Hepatocyte (in vitro differentiated cells): ENCODE measurements at regions not wholly inside any gene's neighbourhood (a gene's known extent, or its start where the extent isn't known, plus 50 kb on each side); places are given as distances from the start of the nearest gene placed in this dataset.

ENCODE experiments used
- DNase-seq: peaks from one replicate; pipeline ENCODE4 v3.0.0-alpha.2; 2016; ENCODE audit warnings: low spot score
- H2AFZ ChIP-seq: fragments of 200-600 bp; sonication (generic); 2 replicates; pipeline ENCODE4 v1.6.0; 2016; ENCODE audit warnings: antibody characterized with exemption, mild to moderate bottlenecking
- H3K27ac ChIP-seq: fragments of 200-600 bp; sonication (generic); 2 replicates; pipeline ENCODE4 v1.5.1; 2016; ENCODE audit warnings: mild to moderate bottlenecking
- H3K27me3 ChIP-seq: fragments of 200-600 bp; sonication (generic); 2 replicates; pipeline ENCODE4 v1.6.1; 2016
- H3K36me3 ChIP-seq: fragments of 200-600 bp; sonication (generic); replicated peaks from 2 replicates; pipeline ENCODE4 v1.5.1; 2016; ENCODE audit warnings: low read depth; ENCODE audit not compliant: insufficient read depth
- H3K4me1 ChIP-seq: fragments of 200-600 bp; sonication (generic); 2 replicates; pipeline ENCODE4 v1.5.1; 2016; ENCODE audit warnings: mild to moderate bottlenecking, moderate library complexity; ENCODE audit not compliant: insufficient read depth
- H3K4me2 ChIP-seq: fragments of 200-600 bp; sonication (generic); 2 replicates; pipeline ENCODE4 v1.6.0; 2016
- H3K4me3 ChIP-seq: fragments of 200-600 bp; sonication (generic); 2 replicates; pipeline ENCODE4 v1.5.1; 2016; ENCODE audit warnings: mild to moderate bottlenecking
- H3K79me2 ChIP-seq: fragments of 200-600 bp; sonication (generic); 2 replicates; pipeline ENCODE4 v1.6.0; 2017; ENCODE audit warnings: mild to moderate bottlenecking
- H3K9me2 ChIP-seq: fragments of 200-600 bp; sonication (generic); replicated peaks from 2 replicates; pipeline ENCODE4 v1.6.0; 2017; ENCODE audit warnings: mild to moderate bottlenecking; ENCODE audit not compliant: insufficient read depth
- H3K9me3 ChIP-seq: fragments of 200-600 bp; sonication (generic); 2 replicates; pipeline ENCODE4 v1.5.1; 2016; ENCODE audit warnings: low read depth, mild to moderate bottlenecking
- H4K20me1 ChIP-seq: fragments of 200-600 bp; sonication (generic); 2 replicates; pipeline ENCODE4 v1.6.0; 2016; ENCODE audit warnings: mild to moderate bottlenecking; ENCODE audit not compliant: insufficient read depth, poor library complexity, severe bottlenecking
- CTCF ChIP-seq: fragments of 200-600 bp; sonication (generic); IDR thresholded peaks from 2 replicates; pipeline ENCODE4 v1.5.1; 2016; ENCODE audit warnings: antibody characterized with exemption, mild to moderate bottlenecking; ENCODE audit not compliant: poor library complexity
- EZH2 ChIP-seq: fragments of 200-600 bp; sonication (generic); IDR thresholded peaks from 2 replicates; pipeline ENCODE4 v1.6.1; 2016; ENCODE audit warnings: antibody characterized with exemption, mild to moderate bottlenecking, borderline replicate concordance
- EZH2phosphoT487 ChIP-seq: fragments of 200-600 bp; sonication (generic); IDR thresholded peaks from one replicate; pipeline ENCODE4 v1.6.1; 2018; ENCODE audit warnings: antibody characterized with exemption, mild to moderate bottlenecking, low read depth, moderate library complexity; ENCODE audit not compliant: unreplicated experiment, severe bottlenecking
- WGBS: methylation state at CpG from one replicate; pipeline ENCODE4 v1.1.6; 2016; ENCODE audit warnings: low lambda C conversion rate; ENCODE audit errors: missing lambda C conversion rate; 5-methylcytosine and 5-hydroxymethylcytosine counted together

- no peaks in the 10 kb centered on the region for H3K4me1 ChIP-seq
- no peak overlapping the region for H3K4me2 ChIP-seq
- no peaks in the 10 kb centered on the region for H3K36me3 ChIP-seq
- H3K27me3 ChIP-seq = no peaks in the 10 kb centered on the region
- TF ChIP-seq CTCF (no peak), EZH2phosphoT487 (no peak), EZH2 (no peak)
- no peaks in the 10 kb centered on the region for H3K9me2 ChIP-seq
- no peak overlapping the region for H3K27ac ChIP-seq
- no peaks in the 10 kb centered on the region for H3K9me3 ChIP-seq
- no peak overlapping the region for H3K4me3 ChIP-seq
- DNase-seq = no peak
- no peaks in the 10 kb centered on the region for H3K79me2 ChIP-seq
- H4K20me1 ChIP-seq = no peaks in the 10 kb centered on the region
- WGBS = 78% methylated on average over 5 of the region's 5 CpGs
- H2AFZ ChIP-seq = no peak overlapping the region
Observed at GRCh38 chr7:115721293-115722217, 309.0 kb downstream of the TFEC start.

- H4K20me1 ChIP-seq = no peaks in the 10 kb centered on the region
- H3K9me3 ChIP-seq = no peaks in the 10 kb centered on the region
- WGBS = 76% methylated on average over 5 of the region's 5 CpGs
- no peaks in the 10 kb centered on the region for H3K36me3 ChIP-seq
- no peaks in the 10 kb centered on the region for H3K27me3 ChIP-seq
- no peaks in the 10 kb centered on the region for H3K9me2 ChIP-seq
- H3K4me1 ChIP-seq = no peaks in the 10 kb centered on the region
- H3K4me2 ChIP-seq = no peak overlapping the region
- H3K27ac ChIP-seq = no peak overlapping the region
- H3K4me3 ChIP-seq = no peak overlapping the region
- DNase-seq = no peak
- peak overlapping the region; percentile 0 for H2AFZ ChIP-seq
- no peak for TF ChIP-seq EZH2
- no peak for TF ChIP-seq CTCF
- no peak for TF ChIP-seq EZH2phosphoT487
- no peaks in the 10 kb centered on the region for H3K79me2 ChIP-seq
Observed at GRCh38 chr7:115719963-115720362, 310.6 kb downstream of the TFEC start.

GRCh38 chr7:115709664-115710063, 320.9 kb downstream of the TFEC start:
- no peaks in the 10 kb centered on the region for H3K4me1 ChIP-seq
- H3K36me3 ChIP-seq = no peaks in the 10 kb centered on the region
- H3K4me3 ChIP-seq = no peak overlapping the region
- H3K4me2 ChIP-seq = no peak overlapping the region
- WGBS = 94% methylated on average over 6 of the region's 6 CpGs
- H3K9me2 ChIP-seq = no peaks in the 10 kb centered on the region
- H3K79me2 ChIP-seq = no peaks in the 10 kb centered on the region
- no peak overlapping the region for H3K27ac ChIP-seq
- H2AFZ ChIP-seq = no peak overlapping the region
- no peaks in the 10 kb centered on the region for H3K9me3 ChIP-seq
- DNase-seq = no peak
- no peaks in the 10 kb centered on the region for H3K27me3 ChIP-seq
- H4K20me1 ChIP-seq = no peaks in the 10 kb centered on the region
- TF ChIP-seq EZH2phosphoT487 (no peak), EZH2 (no peak)

GRCh38 chr7:115708013-115708341, 322.6 kb downstream of the TFEC start:
- Histone ChIP-seq H3K79me2 (no peaks in the 10 kb centered on the region), H3K4me3 (no peak overlapping the region), H3K9me2 (no peaks in the 10 kb centered on the region), H4K20me1 (no peaks in the 10 kb centered on the region), H3K9me3 (no peaks in the 10 kb centered on the region), H3K27me3 (no peaks in the 10 kb centered on the region), H2AFZ (no peak overlapping the region), H3K27ac (no peak overlapping the region), H3K4me2 (no peak overlapping the region), H3K36me3 (no peaks in the 10 kb centered on the region), H3K4me1 (no peaks in the 10 kb centered on the region)
- 75% methylated on average over 4 of the region's 4 CpGs for WGBS
- DNase-seq = no peak
- TF ChIP-seq EZH2 (no peak), CTCF (no peak), EZH2phosphoT487 (no peak)
